Heart left ventricle (tissue), 16 donors: ENCODE measurements at regions not wholly inside any gene's neighbourhood (a gene's known extent, or its start where the extent isn't known, plus 50 kb on each side); places are given as distances from the start of the nearest gene placed in this dataset.

Experiments used
- ATAC-seq, 4 donors: fragments of 200-7000 bp; cut with Tn5 transposase; one replicate each; pipeline ENCODE4 v1.9.1; 2020 to 2022; ENCODE audit warnings: moderate library complexity in 4 of 4, mild to moderate bottlenecking in 3 of 4, moderate number of reproducible peaks in 1 of 4
- DNase-seq, 5 donors: peaks; one replicate each; pipeline ENCODE4 v3.0.0-alpha.2; 2020
- H3K27ac ChIP-seq, 12 donors: fragments of 200-600 bp; sonication (generic) in 4 of 12; one replicate each; pipeline versions ENCODE4 v1.5.0 to v1.8.0; 2016 to 2022; ENCODE audit warnings: mild to moderate bottlenecking in 2 of 12
- H3K27me3 ChIP-seq, 9 donors: fragments of 200-600 bp; sonication (generic) in 2 of 9; one replicate each; pipeline versions ENCODE4 v1.5.1 to v1.8.0; 2016 to 2022; ENCODE audit warnings: mild to moderate bottlenecking in 3 of 9
- H3K36me3 ChIP-seq, 9 donors: fragments of 200-600 bp; sonication (generic) in 2 of 9; one replicate each; pipeline versions ENCODE4 v1.5.0 to v1.8.0; 2018 to 2022; ENCODE audit warnings: mild to moderate bottlenecking in 2 of 9
- H3K4me1 ChIP-seq, 12 donors: fragments of 200-600 bp; sonication (generic) in 4 of 12; one replicate each; pipeline versions ENCODE4 v1.5.0 to v1.8.0; 2016 to 2022; ENCODE audit warnings: mild to moderate bottlenecking in 3 of 12
- H3K4me3 ChIP-seq, 12 donors: fragments of 200-600 bp; sonication (generic) in 4 of 12; one replicate each; pipeline versions ENCODE4 v1.5.0 to v1.8.0; 2017 to 2022; ENCODE audit warnings: mild to moderate bottlenecking in 9 of 12, moderate library complexity in 4 of 12
- H3K9me3 ChIP-seq, 12 donors: fragments of 200-600 bp; sonication (generic) in 4 of 12; one replicate each; pipeline versions ENCODE4 v1.5.0 to v1.8.0; 2016 to 2022; ENCODE audit warnings: mild to moderate bottlenecking in 1 of 12
- POLR2A ChIP-seq, 2 donors: fragments of 450-650 bp; IDR thresholded peaks; one replicate each; pipeline ENCODE4 v1.6.1; 2017; ENCODE audit warnings: antibody characterized with exemption in 2 of 2, mild to moderate bottlenecking in 2 of 2, moderate library complexity in 2 of 2
- WGBS, 4 donors: extraction: QIAGEN DNeasy Blood & Tissue Kit in 2 of 4; methylation state at CpG; one replicate each; pipeline versions ENCODE4 v1.1.5 to v1.1.7; 2013 to 2018; 5-methylcytosine and 5-hydroxymethylcytosine counted together
- intact Hi-C, 10 donors: fragments of 100-400 bp; cut with DNase I; formaldehyde crosslinking; loops; one replicate each; pipeline versions ENCODE4 v1.11.1 to v1.14.2; 2022
- TF ChIP-seq, protein P1 (sequence below), 12 donors: fragments of 200-600 bp; sonication (generic) in 4 of 12; IDR thresholded peaks; one replicate each; pipeline versions ENCODE4 v1.5.0 to v1.8.0; 2018 to 2022; ENCODE audit warnings: antibody characterized with exemption in 12 of 12, mild to moderate bottlenecking in 5 of 12
- donor health status: ischemic (EF 13 %, LVEDD 7.1; RV severe dilation, severe dysfunction).
- donor health status: healthy with polysubstance abuse.
- donor health status: DM: no; HTN: yes; CAD: no.
- donor health status: DM: no; HTN: no; CAD: no.
- donor health status: ischemic (EF 25% LVEDD 6.9; RV normal size, moderate dysfunction).
- donor health status: ischemic (EF 25% LVEDD 5.7; RV mildly dilated, moderate dysfunction).
- donor health status: healthy.
- donor health status: DM: yes; HTN: yes; CAD: no.
- donor health status: ischemic (EF 35%, LVEDD 5.7; RV mildly dilated, moderate dysfunction).
- donor health status: nonischemic (EF 11% LVEDD 7.7; RV severe dilation, severe dysfunction).
- donor health status: DM: yes; HTN: yes; CAD: no.
- donor health status: PGD.
- donor health status: ischemic (EF 29% LVEDD 5.4; RV normal size, mild dysfunction).
- donor health status: nonischemic (EF 23%, LVEDD 6.1; RV moderate dilation, normal function).

- intact Hi-C loops = loop anchor here in 1 of 10 donors (10.0 kb wide), 1 partner anchor 46 kb away; no protein-coding TSS in a partner anchor
- Histone ChIP-seq H3K9me3 (peaks cover 0 to 27% (median 6%) of the 10 kb centered on the region in 12 donors), H3K4me1 (no peaks in the 10 kb centered on the region), H3K36me3 (no peaks in the 10 kb centered on the region), H3K27me3 (no peaks in the 10 kb centered on the region), H3K4me3 (no peak overlapping the region), H3K27ac (no peak overlapping the region)
- 94 to 100% (median 96%) methylated on average over 3 of the region's 3 CpGs for WGBS, 4 donors
- ATAC-seq (no peak), DNase-seq (no peak)
- TF ChIP-seq, protein P1, sequence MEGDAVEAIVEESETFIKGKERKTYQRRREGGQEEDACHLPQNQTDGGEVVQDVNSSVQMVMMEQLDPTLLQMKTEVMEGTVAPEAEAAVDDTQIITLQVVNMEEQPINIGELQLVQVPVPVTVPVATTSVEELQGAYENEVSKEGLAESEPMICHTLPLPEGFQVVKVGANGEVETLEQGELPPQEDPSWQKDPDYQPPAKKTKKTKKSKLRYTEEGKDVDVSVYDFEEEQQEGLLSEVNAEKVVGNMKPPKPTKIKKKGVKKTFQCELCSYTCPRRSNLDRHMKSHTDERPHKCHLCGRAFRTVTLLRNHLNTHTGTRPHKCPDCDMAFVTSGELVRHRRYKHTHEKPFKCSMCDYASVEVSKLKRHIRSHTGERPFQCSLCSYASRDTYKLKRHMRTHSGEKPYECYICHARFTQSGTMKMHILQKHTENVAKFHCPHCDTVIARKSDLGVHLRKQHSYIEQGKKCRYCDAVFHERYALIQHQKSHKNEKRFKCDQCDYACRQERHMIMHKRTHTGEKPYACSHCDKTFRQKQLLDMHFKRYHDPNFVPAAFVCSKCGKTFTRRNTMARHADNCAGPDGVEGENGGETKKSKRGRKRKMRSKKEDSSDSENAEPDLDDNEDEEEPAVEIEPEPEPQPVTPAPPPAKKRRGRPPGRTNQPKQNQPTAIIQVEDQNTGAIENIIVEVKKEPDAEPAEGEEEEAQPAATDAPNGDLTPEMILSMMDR (IDR thresholded peaks at IDR 0.05) = no peak
- TF ChIP-seq POLR2A (IDR thresholded peaks at IDR 0.05) = no peak
These were observed 80.8 kb upstream of the METRNL start for GRCh38 chr17:82998637-82999036.

DNA sequence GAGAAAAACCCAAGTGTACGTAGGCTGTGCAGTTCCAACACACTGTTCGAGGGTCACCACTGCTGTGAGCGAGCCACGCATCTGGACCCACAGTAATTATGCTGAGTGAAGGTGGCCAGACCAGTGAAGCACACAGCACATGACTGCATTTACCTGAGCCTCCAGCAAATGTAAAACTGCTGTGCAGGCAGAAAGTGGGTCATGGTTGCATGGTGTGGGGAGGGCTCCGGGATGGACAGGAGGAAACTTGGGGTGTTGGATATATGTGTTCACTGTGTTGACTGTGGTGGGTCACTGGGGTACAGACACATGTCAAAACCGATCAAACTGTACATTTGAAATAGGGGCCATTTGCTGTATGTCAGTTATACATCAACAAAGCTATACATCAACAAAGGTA is 78.7 kb upstream of the METRNL start:
- WGBS, 4 donors = 78 to 86% (median 82%) methylated on average over 6 of the region's 6 CpGs
- Histone ChIP-seq H3K9me3 (peaks cover 0 to 16% (median 3%) of the 10 kb centered on the region in 12 donors), H3K36me3 (peaks cover 0 to 6% (median 0%) of the 10 kb centered on the region in 9 donors), H3K4me3 (no peak overlapping the region), H3K27ac (no peak overlapping the region), H3K4me1 (no peaks in the 10 kb centered on the region), H3K27me3 (no peaks in the 10 kb centered on the region)
- no peak for ATAC-seq
- no peak for DNase-seq
- intact Hi-C loops = no loop called here
- TF ChIP-seq, protein P1 (IDR thresholded peaks at IDR 0.05) = no peak
- no peak for TF ChIP-seq POLR2A (IDR thresholded peaks at IDR 0.05)

DNA sequence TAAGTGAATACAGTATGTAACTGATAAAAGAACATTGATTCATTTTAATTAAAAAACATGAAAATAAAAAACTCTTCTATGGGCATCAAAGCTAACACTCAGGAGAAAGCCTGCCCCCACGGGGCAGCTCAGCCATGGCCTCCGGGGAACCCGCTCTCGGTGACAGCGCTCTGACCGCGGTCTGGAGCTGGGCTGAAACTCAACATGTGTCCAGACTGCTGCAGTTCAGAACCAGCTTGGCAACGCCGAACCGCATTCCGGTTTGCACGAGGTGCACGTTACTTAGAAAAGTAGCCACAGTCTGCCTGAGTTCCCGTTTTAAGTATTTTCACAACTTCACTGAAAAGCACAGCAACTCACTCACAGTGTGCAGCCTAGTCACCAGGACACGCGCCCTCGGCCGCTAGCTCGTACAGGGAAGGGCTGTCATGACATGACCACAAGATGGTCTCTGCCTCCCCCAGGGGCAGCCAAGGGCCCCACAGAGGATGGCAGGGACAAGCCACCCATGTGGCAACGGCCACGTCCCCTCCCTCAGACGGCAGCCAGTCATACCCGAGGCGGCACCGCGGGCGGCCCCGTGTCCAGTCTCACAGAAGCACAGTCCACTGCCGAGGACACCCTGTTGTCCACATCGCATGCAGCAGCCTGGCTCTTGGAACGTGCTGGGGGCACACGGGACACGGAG is 77.1 kb upstream of the METRNL start:
- no peak for ATAC-seq

GRCh38 chr17:83004791-83005380 is 74.5 kb upstream of the METRNL start:
- WGBS, 4 donors = 96 to 97% (median 96%) methylated on average over 25 to 29 of the region's 29 CpGs
- DNase-seq (no peak), ATAC-seq (no peak)
- Histone ChIP-seq H3K4me1 (peaks cover 0 to 5% (median 0%) of the 10 kb centered on the region in 12 donors), H3K4me3 (no peak overlapping the region), H3K36me3 (peaks cover 0 to 10% (median 0%) of the 10 kb centered on the region in 9 donors), H3K27ac (no peak overlapping the region), H3K9me3 (no peaks in the 10 kb centered on the region), H3K27me3 (no peaks in the 10 kb centered on the region)
- TF ChIP-seq, protein P1 (IDR thresholded peaks at IDR 0.05) = no peak
- TF ChIP-seq POLR2A (IDR thresholded peaks at IDR 0.05) = no peak
- intact Hi-C loops = no loop called here

More for the DNA sequence above, 77.1 kb upstream of the METRNL start:
- 95 to 98% (median 97%) methylated on average over 28 to 33 of the region's 33 CpGs for WGBS, 4 donors
- H3K27ac ChIP-seq = no peak overlapping the region
- no peak overlapping the region for H3K4me3 ChIP-seq
- H3K36me3 ChIP-seq = peaks cover 0 to 10% (median 0%) of the 10 kb centered on the region in 9 donors
- H3K9me3 ChIP-seq = peaks cover 0 to 16% (median 3%) of the 10 kb centered on the region in 12 donors
- no peaks in the 10 kb centered on the region for H3K27me3 ChIP-seq
- DNase-seq = no peak
- intact Hi-C loops = no loop called here
- H3K4me1 ChIP-seq = peaks cover 0 to 2% (median 0%) of the 10 kb centered on the region in 12 donors
- TF ChIP-seq, protein P1 (IDR thresholded peaks at IDR 0.05) = no peak
- no peak for TF ChIP-seq POLR2A (IDR thresholded peaks at IDR 0.05)
